H9 (cell line): ENCODE measurements at regions not wholly inside any gene's neighbourhood (a gene's known extent, or its start where the extent isn't known, plus 50 kb on each side); places are given as distances from the start of the nearest gene placed in this dataset.

Experiments used
- DNase-seq: peaks from one replicate; pipeline ENCODE4 v3.0.0-alpha.2; 2017
- H2AFZ ChIP-seq: one replicate; pipeline ENCODE4 v1.6.1; 2013; ENCODE audit warnings: mild to moderate bottlenecking, low read length, control low read depth, moderate library complexity
- H2AK5ac ChIP-seq: 2 replicates; pipeline ENCODE4 v1.6.1; 2013; ENCODE audit warnings: low read length, control low read depth, mixed read lengths; ENCODE audit not compliant: insufficient read length
- H2BK120ac ChIP-seq: one replicate; pipeline ENCODE4 v1.6.1; 2013; ENCODE audit warnings: low read depth, mild to moderate bottlenecking, low read length, control low read depth, inconsistent platforms; ENCODE audit not compliant: poor library complexity, severe bottlenecking
- H2BK12ac ChIP-seq: 2 replicates; pipeline ENCODE4 v1.6.1; 2013; ENCODE audit warnings: low read length, control low read depth, mixed read lengths, low read depth; ENCODE audit not compliant: insufficient read length
- H2BK15ac ChIP-seq: 2 replicates; pipeline ENCODE4 v1.6.1; 2013; ENCODE audit warnings: low read depth, low read length, control low read depth
- H2BK20ac ChIP-seq: one replicate; pipeline ENCODE4 v1.6.1; 2013; ENCODE audit warnings: low read depth, mild to moderate bottlenecking, low read length, control low read depth, inconsistent platforms; ENCODE audit not compliant: poor library complexity, severe bottlenecking
- H2BK5ac ChIP-seq: 2 replicates; pipeline ENCODE4 v1.6.1; 2013; ENCODE audit warnings: low read length, control low read depth, mixed read lengths; ENCODE audit not compliant: insufficient read length
- H3K14ac ChIP-seq: 2 replicates; pipeline ENCODE4 v1.6.1; 2013; ENCODE audit warnings: low read length, control low read depth; ENCODE audit not compliant: insufficient read depth
- H3K18ac ChIP-seq: 2 replicates; pipeline ENCODE4 v1.6.1; 2013; ENCODE audit warnings: low read depth, mild to moderate bottlenecking, mixed read lengths, low read length, control low read depth; ENCODE audit not compliant: insufficient read length
- H3K23ac ChIP-seq: 2 replicates; pipeline ENCODE4 v1.6.1; 2013; ENCODE audit warnings: low read length, control low read depth, mixed read lengths, low read depth; ENCODE audit not compliant: insufficient read length
- H3K23me2 ChIP-seq: 2 replicates; pipeline ENCODE4 v1.6.1; 2013; ENCODE audit warnings: low read depth, mild to moderate bottlenecking, mixed read lengths, low read length, control low read depth; ENCODE audit not compliant: insufficient read length, poor library complexity, severe bottlenecking
- H3K27ac ChIP-seq: 2 replicates; pipeline ENCODE4 v1.5.1; 2013; ENCODE audit warnings: low read length, control low read depth, mixed read lengths, low read depth; ENCODE audit not compliant: insufficient read length
- H3K27me3 ChIP-seq: 2 replicates; pipeline ENCODE4 v1.6.1; 2013; ENCODE audit warnings: low read length, control low read depth, inconsistent platforms; ENCODE audit not compliant: insufficient read depth
- H3K4ac ChIP-seq: 2 replicates; pipeline ENCODE4 v1.6.1; 2013; ENCODE audit warnings: low read depth, mild to moderate bottlenecking, control low read depth, inconsistent platforms, low read length, moderate library complexity
- H3K4me1 ChIP-seq: 2 replicates; pipeline ENCODE4 v1.6.1; 2013; ENCODE audit warnings: low read length, control low read depth, inconsistent platforms; ENCODE audit not compliant: insufficient read depth
- H3K4me2 ChIP-seq: 2 replicates; pipeline ENCODE4 v1.6.1; 2013; ENCODE audit warnings: low read length, control low read depth, mixed read lengths; ENCODE audit not compliant: insufficient read length, insufficient read depth
- H3K56ac ChIP-seq: 2 replicates; pipeline ENCODE4 v1.6.1; 2013; ENCODE audit warnings: low read depth, mild to moderate bottlenecking, mixed read lengths, low read length, control low read depth; ENCODE audit not compliant: insufficient read length
- H3K79me1 ChIP-seq: 2 replicates; pipeline ENCODE4 v1.6.1; 2013; ENCODE audit warnings: low read depth, mild to moderate bottlenecking, moderate library complexity, low read length, control low read depth, inconsistent platforms; ENCODE audit not compliant: insufficient read depth, poor library complexity, severe bottlenecking
- H3K79me2 ChIP-seq: 2 replicates; pipeline ENCODE4 v1.6.1; 2013; ENCODE audit warnings: low read length, control low read depth, inconsistent platforms; ENCODE audit not compliant: insufficient read depth
- H3K9ac ChIP-seq: 2 replicates; pipeline ENCODE4 v1.6.1; 2013; ENCODE audit warnings: low read length, control low read depth, mixed read lengths; ENCODE audit not compliant: insufficient read length; ENCODE audit errors: extremely low read depth
- H3K9me3 ChIP-seq: one replicate; pipeline ENCODE4 v1.6.1; 2013; ENCODE audit warnings: low read depth, low read length, inconsistent platforms; ENCODE audit not compliant: control insufficient read depth
- H3T11ph ChIP-seq: one replicate; pipeline ENCODE4 v1.6.1; 2013; ENCODE audit warnings: mild to moderate bottlenecking, low read length, control low read depth, inconsistent platforms
- H4K20me1 ChIP-seq: one replicate; pipeline ENCODE4 v1.6.1; 2013; ENCODE audit not compliant: control insufficient read depth, insufficient read length, insufficient read depth
- H4K5ac ChIP-seq: 2 replicates; pipeline ENCODE4 v1.6.1; 2013; ENCODE audit warnings: low read depth, mild to moderate bottlenecking, mixed read lengths, low read length, control low read depth; ENCODE audit not compliant: insufficient read length
- H4K8ac ChIP-seq: replicated peaks from 2 replicates; pipeline ENCODE4 v1.6.1; 2013; ENCODE audit warnings: low read length, control low read depth, mixed read lengths, low read depth; ENCODE audit not compliant: insufficient read length
- H4K91ac ChIP-seq: 2 replicates; pipeline ENCODE4 v1.6.1; 2013; ENCODE audit warnings: low read depth, mild to moderate bottlenecking, moderate library complexity, mixed read lengths, low read length, control low read depth; ENCODE audit not compliant: insufficient read length
- H3K27ac Mint-ChIP-seq, 3 experiments: 2 replicates in 2 of 3; 3 replicates in 1 of 3; pipeline ENCODE4 v1.8.0; 2020 to 2021; ENCODE audit warnings: mixed read lengths in 3 of 3, mild to moderate bottlenecking in 1 of 3, moderate library complexity in 1 of 3
- H3K27me3 Mint-ChIP-seq: 2 replicates; pipeline ENCODE4 v1.8.0; 2021; ENCODE audit warnings: low read depth, mild to moderate bottlenecking, moderate library complexity, mixed read lengths
- H3K36me3 Mint-ChIP-seq, 3 experiments: 2 replicates in 2 of 3; 3 replicates in 1 of 3; pipeline ENCODE4 v1.8.0; 2020 to 2021; ENCODE audit warnings: low read depth in 3 of 3, mixed read lengths in 3 of 3; ENCODE audit not compliant: insufficient read depth in 1 of 3
- H3K4me1 Mint-ChIP-seq, 2 experiments: 2 replicates each; pipeline ENCODE4 v1.8.0; 2020; ENCODE audit warnings: mixed read lengths in 2 of 2
- H3K4me3 Mint-ChIP-seq, 2 experiments: 2 replicates in 1 of 2; 3 replicates in 1 of 2; pipeline ENCODE4 v1.8.0; 2020 to 2021; ENCODE audit warnings: mild to moderate bottlenecking in 2 of 2, mixed read lengths in 2 of 2, moderate library complexity in 1 of 2
- H3K9me3 Mint-ChIP-seq, 2 experiments: 2 replicates in 1 of 2; 3 replicates in 1 of 2; pipeline ENCODE4 v1.8.0; 2020; ENCODE audit warnings: mild to moderate bottlenecking in 2 of 2, mixed read lengths in 2 of 2, moderate library complexity in 1 of 2
- CTCF ChIP-seq: fragments of 200-600 bp; sonication (generic); conservative IDR thresholded peaks from 3 replicates; pipeline ENCODE4 v1.8.0; 2021; ENCODE audit warnings: antibody characterized with exemption, mild to moderate bottlenecking
- WGBS: extraction: QIAGEN DNeasy Blood & Tissue Kit; methylation state at CpG from one replicate; pipeline ENCODE4 v1.1.7; 2013; ENCODE audit warnings: missing lambda C conversion rate, low lambda C conversion rate, mixed read lengths; ENCODE audit not compliant: insufficient read length; ENCODE audit errors: extremely low coverage; 5-methylcytosine and 5-hydroxymethylcytosine counted together

GRCh38 chr6:21375151-21376116 lies 218.1 kb upstream of the SOX4 start:
- H3K27ac Mint-ChIP-seq = peak overlapping the region in 1 of 3 experiments; percentile 14; a peak in 3 of 7 replicates
- peaks cover 5% of the 10 kb centered on the region for H3K4me1 ChIP-seq
- H3K14ac ChIP-seq = no peak overlapping the region
- peaks cover 21 to 23% of the 10 kb centered on the region in 2 experiments for H3K4me1 Mint-ChIP-seq
- no peak for TF ChIP-seq CTCF
- H3K27me3 ChIP-seq = no peaks in the 10 kb centered on the region
- H4K91ac ChIP-seq = no peak overlapping the region
- no peaks in the 10 kb centered on the region for H3K36me3 Mint-ChIP-seq
- H2AK5ac ChIP-seq = no peak overlapping the region
- H3K9ac ChIP-seq = no peak overlapping the region
- H3K79me2 ChIP-seq = no peaks in the 10 kb centered on the region
- H3K9me3 ChIP-seq = no peaks in the 10 kb centered on the region
- H3K4me3 Mint-ChIP-seq = no peak overlapping the region
- H3T11ph ChIP-seq = no peak overlapping the region
- H3K23ac ChIP-seq = no peak overlapping the region
- no peaks in the 10 kb centered on the region for H3K9me3 Mint-ChIP-seq
- H2BK15ac ChIP-seq = no peak overlapping the region
- no peak overlapping the region for H2BK120ac ChIP-seq
- H3K4ac ChIP-seq = no peak overlapping the region
- H2BK12ac ChIP-seq = no peak overlapping the region
- no CpG with 5 or more reads among the region's 11 CpGs for WGBS
- DNase-seq = no peak
- no peaks in the 10 kb centered on the region for H3K79me1 ChIP-seq
- H3K27ac ChIP-seq = no peak overlapping the region
- no peaks in the 10 kb centered on the region; the same call in 1 of the 2 replicates for H3K27me3 Mint-ChIP-seq
- H2BK20ac ChIP-seq = no peak overlapping the region
- H3K56ac ChIP-seq = no peak overlapping the region
- H2BK5ac ChIP-seq = no peak overlapping the region
- no peak overlapping the region for H3K18ac ChIP-seq
- H3K4me2 ChIP-seq = no peak overlapping the region
- no peak overlapping the region for H4K8ac ChIP-seq
- no peak overlapping the region for H4K5ac ChIP-seq
- H3K23me2 ChIP-seq = no peaks in the 10 kb centered on the region
- H4K20me1 ChIP-seq = no peaks in the 10 kb centered on the region
- H2AFZ ChIP-seq = no peak overlapping the region
